Heart left ventricle (tissue), 13 donors: ENCODE measurements at regions not wholly inside any gene's neighbourhood (a gene's known extent, or its start where the extent isn't known, plus 50 kb on each side); places are given as distances from the start of the nearest gene placed in this dataset.

ENCODE experiments used
- CTCF ChIP-seq, 12 donors: fragments of 200-600 bp; sonication (generic) in 4 of 12; IDR thresholded peaks; one replicate each; pipeline versions ENCODE4 v1.5.0 to v1.8.0; 2018 to 2022; ENCODE audit warnings: antibody characterized with exemption in 12 of 12, mild to moderate bottlenecking in 5 of 12
- POLR2A ChIP-seq, 2 donors: fragments of 450-650 bp; IDR thresholded peaks; one replicate each; pipeline ENCODE4 v1.6.1; 2017; ENCODE audit warnings: antibody characterized with exemption in 2 of 2, mild to moderate bottlenecking in 2 of 2, moderate library complexity in 2 of 2
- donor health status: ischemic (EF 13 %, LVEDD 7.1; RV severe dilation, severe dysfunction).
- donor health status: DM: no; HTN: yes; CAD: no.
- donor health status: DM: no; HTN: no; CAD: no.
- donor health status: ischemic (EF 25% LVEDD 6.9; RV normal size, moderate dysfunction).
- donor health status: ischemic (EF 25% LVEDD 5.7; RV mildly dilated, moderate dysfunction).
- donor health status: ischemic (EF 35%, LVEDD 5.7; RV mildly dilated, moderate dysfunction).
- donor health status: nonischemic (EF 11% LVEDD 7.7; RV severe dilation, severe dysfunction).
- donor health status: DM: yes; HTN: yes; CAD: no.
- donor health status: PGD.
- donor health status: ischemic (EF 29% LVEDD 5.4; RV normal size, mild dysfunction).
- donor health status: nonischemic (EF 23%, LVEDD 6.1; RV moderate dilation, normal function).

- TF ChIP-seq POLR2A (IDR thresholded peaks at IDR 0.05) = no peak
- TF ChIP-seq CTCF (IDR thresholded peaks at IDR 0.05) = no peak
These were observed 252.4 kb upstream of the SPOPL start for GRCh38 chr2:138249207-138249606.
